NCI-H146 (cell line): ENCODE measurements at regions not wholly inside any gene's neighbourhood (a gene's known extent, or its start where the extent isn't known, plus 50 kb on each side); places are given as distances from the start of the nearest gene placed in this dataset.

Experiments
- DNase-seq: peaks from one replicate; lab custom pipeline; 2025; lab: John Stamatoyannopoulos, UW

DNA sequence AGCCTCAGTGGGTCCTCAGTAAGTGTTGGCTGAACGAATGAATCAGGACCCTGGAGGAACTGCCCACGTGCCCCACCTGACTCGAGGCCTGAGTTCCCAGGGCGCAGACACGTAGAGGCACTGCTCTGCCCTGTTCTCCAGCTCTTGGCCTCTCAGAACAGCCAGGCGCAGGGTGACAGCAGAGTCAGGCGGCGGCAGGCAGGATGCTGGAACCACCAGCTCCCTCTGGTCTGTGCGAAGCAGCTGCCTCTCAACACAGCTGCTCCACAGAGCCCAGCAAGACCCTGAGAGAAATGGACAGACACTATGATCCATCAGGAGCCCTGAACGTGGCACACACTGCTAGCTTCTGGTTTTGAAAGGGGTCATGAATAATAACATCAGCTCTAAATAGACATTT, 53.1 kb upstream of the BCO1 start:
- DNase-seq, result no peak

DNA sequence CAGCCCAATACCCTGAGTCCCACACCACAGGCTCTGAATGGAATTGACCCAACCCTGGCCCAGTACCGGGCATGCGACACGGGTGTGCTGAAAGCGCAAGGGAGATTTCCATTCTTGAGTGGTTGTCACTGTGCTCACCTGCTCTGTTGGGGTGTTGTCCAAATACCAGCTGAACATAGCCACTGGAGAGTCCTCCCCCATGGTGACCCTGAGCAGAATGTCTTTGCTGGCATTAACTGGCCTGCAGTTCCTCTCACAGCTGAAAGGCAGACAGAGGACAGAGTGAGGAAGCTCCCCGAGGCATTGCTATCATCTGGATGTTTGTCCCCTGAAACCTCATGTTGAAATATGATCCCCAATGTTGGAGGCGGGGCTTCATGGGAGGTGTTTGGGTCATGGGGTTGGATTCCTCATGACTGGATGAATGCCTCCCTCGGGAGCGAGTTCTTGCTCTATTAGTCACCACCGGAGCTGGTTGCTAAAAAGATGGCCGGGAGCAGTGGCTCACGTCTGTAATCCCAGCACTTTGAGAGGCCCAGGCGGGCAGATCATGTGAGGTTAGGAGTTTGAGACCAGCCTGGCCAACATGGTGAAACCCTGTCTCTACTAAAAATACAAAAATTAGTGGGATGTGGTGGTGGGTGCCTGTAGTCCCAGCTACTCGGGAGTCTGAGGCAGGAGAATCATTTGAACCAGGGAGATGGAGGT, 57.3 kb upstream of the BCO1 start:
- DNase-seq, result peak; percentile 54

GRCh38 chr16:81180578-81180977, 57.9 kb upstream of the BCO1 start:
- DNase-seq, result no peak

GRCh38 chr16:81179219-81179618, 59.3 kb upstream of the BCO1 start:
- DNase-seq, result no peak

DNA sequence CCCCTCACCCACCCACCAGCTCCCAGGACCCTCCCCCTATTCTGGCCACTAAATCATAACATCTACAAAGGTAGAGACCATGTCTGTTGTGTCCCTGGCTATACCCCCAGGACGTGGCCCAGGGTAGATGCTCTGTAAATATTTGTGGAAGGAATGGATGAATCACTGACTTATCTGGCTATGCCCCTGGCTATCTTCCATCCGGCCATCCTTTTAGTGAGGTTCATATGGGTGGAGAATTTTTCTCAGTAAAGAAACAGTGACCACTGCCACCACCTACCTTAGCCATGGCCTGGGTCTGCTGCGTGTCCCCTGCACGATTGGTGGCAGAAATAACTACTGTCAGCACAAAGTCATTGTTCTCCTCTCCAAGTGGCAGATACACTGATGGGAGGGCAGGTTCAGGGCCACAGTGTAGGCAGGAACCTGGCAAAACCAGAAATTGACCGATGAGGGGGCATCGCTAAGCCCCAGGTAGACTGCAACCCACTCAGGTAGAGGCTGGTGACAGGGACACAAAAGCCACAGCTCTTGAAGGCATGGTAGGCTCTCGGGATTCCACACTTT, 63.1 kb upstream of the BCO1 start:
- no peak for DNase-seq

DNA sequence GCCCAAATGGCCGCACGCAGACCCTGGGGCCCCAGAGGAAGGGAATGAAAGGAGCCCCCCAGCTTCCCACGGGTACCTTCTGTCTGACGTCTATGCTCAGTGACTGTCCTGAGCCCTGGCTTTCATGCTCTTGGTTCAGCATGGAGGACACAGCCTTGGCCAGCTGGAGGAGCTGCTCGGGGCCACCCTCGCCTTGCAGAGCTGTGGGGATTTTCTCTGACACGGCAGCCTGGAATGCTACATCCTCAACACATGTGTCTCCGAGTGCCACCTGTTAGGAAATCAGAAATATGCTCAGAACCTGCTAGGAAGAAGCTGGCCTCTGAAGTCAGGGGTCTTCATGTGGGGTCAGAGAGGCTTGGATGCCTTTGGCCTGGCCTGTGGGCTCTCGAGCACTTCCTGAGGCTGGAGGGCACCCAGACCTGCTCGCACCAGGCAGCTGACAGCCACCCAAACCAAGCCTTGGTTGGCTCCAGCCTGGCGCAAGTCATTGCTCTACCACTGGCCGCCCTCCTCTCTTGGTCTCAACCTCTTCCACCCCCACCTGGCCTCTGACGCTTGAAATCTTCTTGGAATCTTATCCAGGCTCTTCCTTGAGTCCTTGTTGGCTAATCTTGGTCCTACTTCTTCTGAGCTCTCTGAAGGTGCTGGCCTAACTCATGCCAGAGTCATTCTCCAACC, 63.7 kb upstream of the BCO1 start:
- no peak for DNase-seq

DNA sequence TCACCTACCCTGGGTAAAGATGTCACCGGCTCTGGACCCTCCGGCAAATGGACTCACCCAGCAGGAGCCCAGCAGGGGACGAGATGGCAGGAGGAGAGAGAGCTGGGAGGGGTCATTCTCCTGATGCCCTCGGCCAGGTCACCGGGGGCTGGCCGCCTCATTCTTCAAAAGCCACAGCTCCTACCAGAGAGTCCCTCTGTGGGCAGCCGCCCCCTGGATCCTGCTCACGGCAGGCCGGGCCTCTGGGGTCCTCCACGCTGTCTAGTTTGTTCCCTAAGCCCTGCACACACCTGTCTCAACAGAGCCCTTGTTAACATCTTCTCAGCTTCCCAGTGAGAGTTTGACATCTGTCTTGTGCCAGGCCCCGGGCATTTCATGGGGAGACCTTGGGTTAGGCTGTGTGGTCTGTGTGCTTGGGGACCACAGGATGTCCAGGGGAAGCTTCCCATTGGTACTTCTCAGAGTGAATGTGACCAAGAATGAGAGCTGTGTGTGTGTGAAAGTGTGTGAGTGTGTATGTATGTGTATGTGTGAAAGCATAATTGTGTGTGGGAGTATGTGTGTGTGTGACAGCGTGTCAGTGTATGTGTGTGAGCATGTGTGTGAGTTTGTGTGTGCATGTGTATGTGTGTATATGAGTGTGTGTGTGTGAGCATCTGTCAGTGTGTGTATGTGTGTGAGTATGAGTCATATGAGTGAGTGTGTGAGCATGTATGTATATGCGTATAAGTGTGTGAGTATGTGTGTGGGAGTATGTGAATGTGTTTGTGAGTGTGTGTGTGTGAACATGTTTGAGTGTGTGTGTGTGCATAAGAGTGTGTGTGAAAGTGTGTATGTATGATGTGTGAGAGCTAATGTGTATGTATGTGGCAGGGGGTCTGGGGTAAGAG, 65.5 kb upstream of the BCO1 start:
- DNase-seq, result peak; percentile 11

- DNase-seq, result no peak
Measured at GRCh38 chr16:81170824-81171223, 67.7 kb upstream of the BCO1 start.

DNA sequence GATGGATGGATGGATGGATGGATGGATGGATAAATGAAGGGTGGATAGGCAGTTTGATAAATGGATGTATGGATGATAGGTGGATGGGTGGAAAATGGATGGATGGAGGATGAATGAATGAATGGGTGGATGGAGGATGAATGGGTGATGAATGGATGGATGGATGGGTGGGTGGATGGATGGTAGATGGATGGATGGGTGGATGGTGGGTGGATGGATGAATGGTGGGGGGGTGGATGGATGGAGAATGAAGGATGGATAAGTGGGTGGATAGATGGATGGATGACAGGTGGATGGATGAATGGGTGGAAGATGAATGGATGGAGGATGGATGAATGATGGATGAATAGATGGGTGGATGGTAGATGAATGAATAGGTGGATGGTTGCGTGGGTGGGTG, 70.1 kb upstream of the BCO1 start:
- DNase-seq, result no peak

DNA sequence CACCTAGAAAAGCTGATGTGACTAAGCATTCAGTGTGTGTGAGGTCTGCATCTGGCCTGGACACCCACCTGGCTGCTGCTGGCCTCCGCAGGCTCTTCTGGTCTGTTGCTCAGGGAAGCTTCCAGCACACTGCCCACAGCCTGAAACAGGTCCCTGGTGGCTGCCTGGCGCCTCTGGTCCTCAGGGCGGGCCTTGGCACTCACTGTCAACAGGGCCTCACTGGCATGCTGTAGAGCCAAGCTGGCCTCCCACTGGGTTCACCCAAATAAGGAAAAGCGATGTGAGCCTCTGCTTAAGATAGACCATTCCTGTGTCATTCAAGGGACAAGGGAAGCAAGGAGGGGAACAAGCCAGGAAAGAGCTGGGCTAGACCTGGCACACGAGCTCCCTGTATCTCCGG, 70.6 kb upstream of the BCO1 start:
- DNase-seq, result no peak

GRCh38 chr16:81166417-81167300, 70.5 kb upstream of the GCSH start:
- no peak for DNase-seq

DNA sequence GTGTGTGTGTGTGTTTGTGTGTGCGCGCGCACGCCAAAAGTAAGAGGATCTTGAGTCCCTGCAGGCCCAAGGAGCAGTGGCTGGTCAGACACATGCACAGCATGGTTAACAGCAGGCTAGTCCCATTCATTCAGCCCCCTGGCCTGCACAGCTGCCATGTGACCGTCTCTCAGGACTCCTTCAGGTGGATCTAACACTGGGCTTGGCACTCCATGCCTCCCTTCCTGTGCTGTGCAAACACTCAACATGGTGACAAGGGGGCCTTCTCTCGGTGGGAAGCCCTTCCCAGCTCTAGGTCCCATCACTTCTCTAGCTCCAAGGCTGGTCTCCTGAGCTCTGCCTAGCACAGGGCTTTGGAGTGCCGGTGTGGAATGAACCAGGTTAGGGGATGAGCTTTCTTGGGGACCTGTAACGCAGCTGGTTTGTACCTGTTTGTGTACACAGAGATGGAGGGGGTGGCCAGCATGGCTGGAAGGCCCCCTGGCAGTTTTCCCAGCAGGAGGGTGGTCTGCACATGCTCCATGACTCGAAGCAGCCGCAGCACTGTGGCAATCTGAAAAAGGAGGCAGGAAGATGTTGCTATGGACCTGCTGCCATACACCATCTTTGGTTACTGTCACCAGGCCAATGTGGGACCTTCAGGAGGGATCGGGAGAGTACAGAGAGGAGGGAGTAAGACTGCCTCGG, 69.4 kb upstream of the GCSH start:
- peak; percentile 50 for DNase-seq

- DNase-seq, result no peak
Measured at GRCh38 chr16:81164958-81165357, 68.8 kb upstream of the GCSH start.

- no peak for DNase-seq
Measured at GRCh38 chr16:81164481-81164880, 68.3 kb upstream of the GCSH start.

DNA sequence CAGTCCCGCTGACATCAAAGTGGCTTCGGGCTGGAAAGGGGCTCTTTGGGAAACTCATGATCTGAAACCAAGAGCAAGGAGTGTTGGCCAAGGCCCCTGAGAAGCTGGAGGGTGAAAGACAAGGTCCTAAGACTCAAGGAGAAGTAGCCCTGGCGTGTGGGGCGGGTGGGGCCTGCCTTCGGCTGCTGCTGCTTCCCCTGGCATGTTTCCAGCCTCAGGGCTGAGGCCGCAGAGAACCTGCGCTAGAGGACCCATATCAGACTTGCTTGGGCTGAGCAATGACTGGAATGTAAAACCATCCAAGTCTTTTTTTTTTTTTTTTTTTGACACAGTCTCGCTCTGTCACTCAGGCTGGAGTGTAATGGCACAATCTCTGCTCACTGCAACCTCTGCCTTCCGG, 67.5 kb upstream of the GCSH start:
- no peak for DNase-seq

DNA sequence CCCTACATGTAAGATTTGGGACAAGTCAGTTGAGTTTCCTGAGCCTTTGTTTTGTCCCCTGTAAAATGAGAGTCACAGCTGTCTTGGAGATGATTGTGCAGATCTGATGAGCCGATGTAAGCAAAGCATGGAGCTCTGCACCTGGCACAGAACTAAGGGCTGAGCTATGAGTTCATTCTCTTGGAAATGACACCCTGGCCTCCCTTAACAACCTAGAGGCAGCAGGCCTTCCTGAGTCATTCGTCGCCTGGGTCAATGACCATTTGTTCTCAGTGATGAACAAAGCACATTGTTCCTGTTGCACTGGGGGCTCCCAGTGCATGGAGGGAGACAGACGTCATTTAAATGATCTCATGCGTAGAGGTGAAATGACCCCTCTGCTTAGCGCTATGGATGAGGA, 62.8 kb upstream of the GCSH start:
- peak; percentile 54 for DNase-seq

DNA sequence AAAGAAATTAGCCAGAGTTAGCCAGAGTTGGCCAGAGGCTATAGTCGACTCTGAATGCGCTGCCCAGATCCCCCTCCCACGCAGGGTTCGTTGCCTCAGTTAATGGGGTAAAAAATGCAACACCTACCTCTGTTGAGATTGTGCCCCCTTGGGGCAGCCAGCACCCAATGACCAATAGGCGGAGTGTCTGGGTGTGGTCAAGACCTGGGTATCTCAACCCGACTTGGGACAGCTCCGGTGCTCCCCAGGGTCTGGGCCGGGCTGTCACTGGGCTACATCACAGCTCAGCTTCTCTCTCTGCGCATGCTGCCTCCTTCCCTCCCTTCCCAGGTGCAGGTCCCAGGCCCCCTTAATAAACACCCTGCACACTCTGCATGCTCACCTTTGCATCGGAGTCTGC, 59.6 kb upstream of the GCSH start:
- DNase-seq, result no peak

- DNase-seq, result no peak
Measured at GRCh38 chr16:81151648-81152310, 55.6 kb upstream of the GCSH start.

DNA sequence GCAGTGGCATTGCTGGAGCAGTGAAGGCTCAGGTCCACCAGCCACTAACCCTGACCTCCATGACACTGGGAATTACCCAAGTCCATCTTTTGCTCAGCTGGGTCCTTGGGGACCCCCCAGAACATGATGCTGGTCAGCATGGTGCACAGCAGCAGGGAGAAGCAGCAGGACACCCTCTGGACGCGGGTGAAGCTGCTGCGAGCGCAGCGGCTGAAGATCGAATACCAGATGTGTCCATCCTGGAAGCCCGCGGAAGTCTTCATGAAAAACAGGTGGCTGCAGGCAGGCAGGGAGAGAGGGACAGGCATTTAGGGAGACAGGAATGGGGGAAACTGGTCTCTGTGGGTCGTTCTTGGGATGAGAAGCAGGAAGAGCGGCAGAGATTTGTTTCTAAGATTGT, 53.4 kb upstream of the GCSH start:
- no peak for DNase-seq

DNA sequence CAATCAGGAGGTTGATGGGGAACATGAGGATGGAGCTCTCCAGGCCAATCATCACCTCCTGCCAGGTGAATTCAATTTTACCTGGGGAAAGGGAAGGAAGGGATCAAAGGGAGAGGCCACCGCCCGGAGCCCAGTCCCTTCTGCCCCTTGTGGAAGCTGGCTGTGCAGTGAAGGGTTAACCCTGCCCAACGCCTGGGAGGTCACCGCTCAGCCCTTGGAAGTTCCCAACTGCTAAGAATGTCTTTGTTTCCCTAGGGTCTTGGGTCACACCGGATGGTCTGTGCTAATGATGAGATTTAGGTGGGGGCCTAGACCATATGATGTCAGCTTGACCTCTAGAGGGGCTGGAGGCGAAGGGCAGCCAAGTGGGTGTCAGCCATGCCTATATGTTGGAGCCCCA, 52.1 kb upstream of the GCSH start:
- DNase-seq, result no peak
